Activated CD4-positive, alpha-beta T cell treated with anti-CD3 and anti-CD28 coated beads, Interleukin-2, amount 50 U/mL, for 16 hours (primary cell): ENCODE measurements at regions not wholly inside any gene's neighbourhood (a gene's known extent, or its start where the extent isn't known, plus 50 kb on each side); places are given as distances from the start of the nearest gene placed in this dataset.

ENCODE experiments used
- DNase-seq: peaks from one replicate; pipeline ENCODE4 v3.0.0-alpha.2; 2020

- no peak for DNase-seq
Observed at GRCh38 chr20:6886065-6886729, 118.7 kb downstream of the BMP2 start.

DNA sequence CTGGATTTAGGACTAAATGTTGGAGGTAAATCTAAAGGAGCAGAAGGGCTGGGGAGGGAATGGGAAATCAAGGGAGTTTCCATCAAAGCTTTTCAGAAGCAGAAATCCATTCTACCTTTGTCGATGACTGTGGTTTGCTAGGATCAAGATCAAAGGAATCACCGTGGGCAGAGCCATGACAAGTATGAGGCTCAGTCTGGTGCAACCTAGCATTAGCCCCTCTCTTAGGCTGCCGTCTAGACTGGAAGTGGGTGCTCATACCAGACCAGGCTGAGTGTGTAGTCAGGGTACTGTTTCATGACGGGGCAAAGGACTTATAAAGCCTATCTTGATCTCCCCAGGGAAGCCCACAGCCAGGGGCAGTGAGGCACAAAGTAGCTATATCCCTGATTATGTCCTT lies 120.5 kb downstream of the BMP2 start:
- DNase-seq, result no peak

- no peak for DNase-seq
Observed at GRCh38 chr20:6888736-6889395, 121.4 kb downstream of the BMP2 start.

DNA sequence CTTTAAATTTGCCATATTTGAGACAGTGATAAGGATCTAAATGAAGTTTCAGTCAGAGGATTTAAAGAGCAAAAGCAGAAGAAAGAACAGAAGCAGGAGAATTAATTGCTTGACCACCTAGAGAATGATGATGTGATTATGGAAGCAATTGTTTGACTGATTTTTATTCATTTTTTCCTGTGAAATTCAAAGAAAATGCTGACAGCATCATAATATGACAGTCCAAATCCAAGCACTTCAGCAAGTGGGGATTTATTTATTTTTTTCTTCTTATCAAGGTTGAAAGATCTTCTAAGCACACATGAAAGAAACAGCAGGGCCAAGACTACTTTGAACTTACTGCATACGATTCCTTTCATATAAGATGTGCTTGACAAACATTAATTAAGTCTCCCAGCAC lies 125.2 kb downstream of the BMP2 start:
- DNase-seq, result no peak

DNA sequence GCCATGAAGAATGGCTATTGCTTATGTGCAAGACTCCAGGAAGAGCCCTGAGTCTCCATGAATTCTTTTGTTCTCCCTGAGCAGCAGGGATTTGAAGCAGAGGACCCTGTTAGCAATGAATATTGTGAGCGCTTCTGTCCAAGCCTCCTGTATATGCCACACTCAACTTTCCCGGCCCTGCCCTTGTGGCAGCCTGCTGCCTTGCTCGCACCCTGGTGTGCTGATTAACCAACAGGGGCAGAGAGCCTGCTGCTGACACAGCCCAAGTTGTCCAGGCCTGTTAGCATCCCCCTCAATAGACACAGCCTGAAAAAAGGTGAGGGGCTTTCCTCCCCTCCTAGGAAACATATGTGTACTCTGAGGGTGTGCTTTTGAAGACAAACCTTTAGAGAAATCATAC lies 131.4 kb downstream of the BMP2 start:
- no peak for DNase-seq

- no peak for DNase-seq
Observed at GRCh38 chr20:6906871-6907270, 139.4 kb downstream of the BMP2 start.

- DNase-seq, result no peak
Observed at GRCh38 chr20:6908673-6909072, 141.2 kb downstream of the BMP2 start.

DNA sequence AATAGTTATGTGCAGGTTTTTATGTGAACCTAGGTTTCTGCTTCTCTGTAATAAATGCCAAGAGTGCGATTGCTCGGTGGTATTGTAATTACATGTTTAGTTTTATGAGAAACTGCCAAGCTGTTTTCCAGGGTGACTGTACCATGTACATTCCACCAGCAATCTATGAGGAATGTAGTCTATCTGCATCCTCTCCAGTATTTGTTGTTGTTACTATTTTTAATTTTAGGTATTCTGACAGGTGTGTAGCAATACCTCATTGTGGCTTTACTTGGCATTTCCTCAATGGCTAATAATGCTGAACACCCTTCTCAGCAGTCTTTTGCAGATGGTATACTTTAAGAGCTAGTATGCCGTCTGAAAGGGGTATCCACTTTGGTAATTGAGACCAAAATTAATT lies 142.1 kb downstream of the BMP2 start:
- no peak for DNase-seq

DNA sequence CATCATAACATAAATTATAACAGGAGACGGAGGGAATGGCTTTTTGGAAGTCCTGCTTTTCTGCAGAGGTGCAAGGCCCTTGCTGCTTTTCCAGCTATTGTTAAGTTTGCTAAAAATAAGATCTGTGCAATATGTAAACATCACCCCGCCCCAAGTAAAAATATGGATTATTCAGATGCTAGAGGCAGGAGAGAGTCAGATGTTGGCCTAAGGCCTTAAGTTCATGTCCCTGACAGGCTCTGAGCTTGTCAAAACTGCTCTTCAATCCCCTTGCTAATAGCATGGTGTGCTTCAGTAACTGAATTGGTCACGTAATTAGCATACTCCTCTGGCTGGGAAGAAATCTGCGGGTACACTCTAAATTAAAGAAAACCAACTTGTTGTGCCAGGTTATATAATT lies 147.5 kb downstream of the BMP2 start:
- no peak for DNase-seq

DNA sequence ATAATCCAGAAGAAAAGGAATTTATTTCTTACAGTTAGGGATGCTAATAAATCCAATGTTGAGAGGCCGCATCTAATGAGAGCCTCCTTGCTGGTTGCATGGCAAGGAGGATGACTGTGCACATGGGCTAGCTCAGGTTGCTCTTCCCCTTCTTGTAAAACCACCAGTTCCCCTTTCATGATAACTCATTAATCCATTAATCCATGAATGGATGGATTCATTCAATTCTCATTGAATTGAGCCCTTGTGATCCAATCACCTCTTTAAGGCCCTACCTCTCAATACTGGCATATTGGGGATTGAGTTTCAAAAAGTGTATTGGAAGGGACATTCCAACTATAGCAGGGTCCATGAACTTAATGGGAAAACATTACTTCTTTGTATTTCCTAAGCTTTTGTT lies 149.5 kb downstream of the BMP2 start:
- no peak for DNase-seq

GRCh38 chr20:6919792-6920468 lies 152.4 kb downstream of the BMP2 start:
- no peak for DNase-seq

GRCh38 chr20:6920991-6921613 lies 153.6 kb downstream of the BMP2 start:
- no peak for DNase-seq

GRCh38 chr20:6921717-6922386 lies 154.4 kb downstream of the BMP2 start:
- no peak for DNase-seq

GRCh38 chr20:6924681-6925080 lies 157.2 kb downstream of the BMP2 start:
- no peak for DNase-seq

DNA sequence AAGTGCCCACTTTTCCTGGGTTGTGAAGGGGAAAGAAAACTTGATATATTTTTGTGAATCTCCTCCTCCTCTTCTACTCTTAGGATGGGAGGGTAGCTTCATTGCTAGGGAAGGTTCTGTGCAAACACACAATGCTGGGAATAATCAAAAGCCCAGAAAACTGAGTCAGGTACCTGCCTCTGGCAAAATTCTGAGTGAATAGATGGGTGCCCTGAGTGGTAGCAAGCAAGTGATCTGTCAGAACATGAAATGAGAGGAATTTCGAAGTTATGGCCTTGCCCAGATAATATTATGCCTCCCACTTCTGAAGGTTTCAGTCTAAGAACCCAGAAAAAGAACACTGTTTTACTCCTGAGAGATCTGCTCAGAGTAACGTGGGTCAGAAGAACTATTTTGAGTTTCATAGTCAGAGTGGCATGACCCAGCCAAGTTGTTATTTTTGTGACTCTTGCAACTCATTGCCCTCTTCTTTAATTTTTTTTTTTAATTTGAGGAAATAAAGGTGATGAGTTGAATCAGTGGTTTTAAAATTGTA lies 158.3 kb downstream of the BMP2 start:
- no peak for DNase-seq

DNA sequence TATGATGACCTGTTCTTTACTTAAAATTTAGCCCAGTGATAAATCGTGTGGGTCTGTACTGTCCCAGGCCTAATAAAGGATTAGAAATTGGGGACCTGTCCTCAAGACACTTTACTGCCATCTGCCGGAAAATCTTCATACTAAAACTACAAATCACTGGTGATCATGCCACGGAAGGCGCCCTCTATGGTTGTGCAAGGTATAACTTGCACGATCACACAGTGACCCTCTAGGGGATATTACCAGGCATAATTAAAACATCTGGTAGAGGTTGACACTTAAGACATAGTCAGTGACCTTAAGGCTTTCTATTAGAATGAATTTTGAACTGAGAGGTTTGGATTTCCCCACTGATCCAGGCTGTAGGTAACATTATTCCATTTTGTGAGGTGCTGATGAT lies 172.6 kb downstream of the BMP2 start:
- no peak for DNase-seq

DNA sequence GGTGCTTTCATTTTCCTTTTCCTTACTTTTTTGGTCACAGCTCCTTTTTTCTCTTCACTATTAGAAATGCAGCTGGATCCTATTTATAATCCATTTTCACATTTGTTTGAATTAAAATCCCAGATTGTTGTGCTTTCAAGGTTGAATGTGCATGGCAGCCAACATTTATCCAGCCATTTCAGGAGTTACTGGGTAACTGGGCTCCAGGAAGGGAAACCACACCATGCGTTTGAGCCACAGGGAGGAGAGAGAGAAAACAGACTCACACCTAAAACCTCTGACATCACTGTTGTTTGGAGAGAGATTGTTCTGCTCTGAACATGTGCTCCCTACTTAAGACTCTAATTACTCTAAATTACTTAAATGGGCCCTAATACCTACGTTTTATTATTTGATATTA lies 173.4 kb downstream of the BMP2 start:
- DNase-seq, result no peak

DNA sequence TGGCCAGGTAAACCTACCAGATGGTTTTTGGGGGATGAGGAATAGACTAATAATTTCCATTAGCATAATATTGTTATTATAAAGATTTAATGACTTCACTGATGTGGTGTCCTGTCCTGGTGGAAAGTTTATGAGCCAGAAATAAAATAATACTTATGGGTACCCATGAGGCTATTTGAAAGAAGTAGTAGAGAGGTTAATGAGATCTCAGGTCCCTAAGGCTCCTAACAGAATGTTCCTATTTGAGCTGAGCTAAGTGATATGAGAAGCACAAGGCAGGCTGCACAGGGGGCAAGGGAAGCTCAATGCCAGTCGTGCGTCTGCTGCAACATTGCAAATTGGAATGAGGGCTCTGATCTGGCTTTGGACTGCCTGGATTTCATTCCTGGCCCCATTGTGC lies 174.1 kb downstream of the BMP2 start:
- no peak for DNase-seq

DNA sequence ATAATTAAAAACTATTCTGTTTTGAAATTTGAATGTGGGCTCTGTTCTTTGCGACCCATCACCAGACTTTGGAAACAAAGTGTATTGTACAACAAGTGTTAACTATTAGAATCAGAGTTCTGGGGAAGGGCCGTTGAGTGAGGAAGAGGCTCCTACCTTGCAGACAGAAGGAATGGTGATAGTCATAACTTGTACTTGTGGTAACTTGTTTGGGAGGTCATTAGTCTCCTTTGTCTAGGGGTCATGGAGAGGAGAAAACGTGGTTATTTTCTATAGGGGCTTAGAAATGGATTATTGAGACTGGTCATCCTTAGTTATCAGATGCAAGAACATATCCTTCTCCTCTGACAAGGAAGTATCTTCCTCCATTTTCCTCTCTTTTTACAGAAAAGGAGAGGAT lies 174.8 kb downstream of the BMP2 start:
- no peak for DNase-seq

- DNase-seq, result no peak
Observed at GRCh38 chr20:6944292-6944691, 176.8 kb downstream of the BMP2 start.

DNA sequence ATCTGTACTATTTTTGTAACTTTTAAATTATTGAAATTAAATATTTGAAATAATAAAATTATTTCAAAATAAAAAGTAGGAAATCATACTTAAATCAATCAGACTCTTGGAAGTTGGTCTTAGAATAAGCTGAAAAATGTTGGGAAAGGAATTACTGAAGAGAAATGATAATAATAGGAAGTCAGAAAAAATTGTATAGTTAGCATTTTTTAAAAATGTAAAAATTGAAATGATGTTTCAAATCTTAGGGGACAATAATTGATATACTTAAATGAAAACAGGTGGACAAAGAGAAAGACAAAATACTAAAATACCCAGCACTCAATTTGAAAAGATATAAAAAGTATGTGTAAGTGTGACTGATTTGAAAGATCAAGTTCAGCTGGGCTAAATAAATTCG lies 186.1 kb downstream of the BMP2 start:
- DNase-seq, result no peak

DNA sequence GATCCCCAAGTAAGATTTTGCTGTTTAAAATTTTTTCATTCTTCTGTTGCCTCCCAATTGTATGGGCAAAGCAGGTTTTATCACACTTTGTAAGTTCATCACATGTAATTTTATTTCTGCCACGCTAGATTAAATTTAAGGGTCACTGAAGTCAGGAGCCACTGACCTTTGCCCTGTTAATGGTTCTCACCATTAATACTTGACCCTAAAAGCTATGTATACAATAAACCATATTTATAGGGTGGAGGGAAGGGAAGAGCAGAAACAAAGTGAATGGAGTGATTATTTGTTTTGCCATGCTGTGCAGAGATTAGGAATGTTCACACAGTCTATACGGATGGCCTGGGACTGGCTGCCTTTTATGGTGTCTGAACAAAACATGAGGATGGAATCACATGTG lies 186.7 kb downstream of the BMP2 start:
- DNase-seq, result no peak

- DNase-seq, result no peak
Observed at GRCh38 chr20:6956056-6956455, 188.6 kb downstream of the BMP2 start.
